GM12891 (cell line): ENCODE measurements at regions not wholly inside any gene's neighbourhood (a gene's known extent, or its start where the extent isn't known, plus 50 kb on each side); places are given as distances from the start of the nearest gene placed in this dataset.

Experiments used
- POLR2A ChIP-seq: IDR thresholded peaks from 2 replicates; pipeline ENCODE4 v1.6.1; 2011; ENCODE audit warnings: low read depth, low read length, control low read depth
- POLR2AphosphoS5 ChIP-seq: IDR thresholded peaks from 2 replicates; pipeline ENCODE4 v1.6.1; 2011; ENCODE audit warnings: low read depth, low read length, control low read depth
- POU2F2 ChIP-seq: IDR thresholded peaks from 2 replicates; pipeline ENCODE4 v1.6.1; 2011; ENCODE audit warnings: low read depth, mild to moderate bottlenecking, control low read depth, low read length, moderate library complexity
- TAF1 ChIP-seq: IDR thresholded peaks from 2 replicates; pipeline ENCODE4 v1.6.1; 2011; ENCODE audit warnings: low read depth, low read length, control low read depth

DNA sequence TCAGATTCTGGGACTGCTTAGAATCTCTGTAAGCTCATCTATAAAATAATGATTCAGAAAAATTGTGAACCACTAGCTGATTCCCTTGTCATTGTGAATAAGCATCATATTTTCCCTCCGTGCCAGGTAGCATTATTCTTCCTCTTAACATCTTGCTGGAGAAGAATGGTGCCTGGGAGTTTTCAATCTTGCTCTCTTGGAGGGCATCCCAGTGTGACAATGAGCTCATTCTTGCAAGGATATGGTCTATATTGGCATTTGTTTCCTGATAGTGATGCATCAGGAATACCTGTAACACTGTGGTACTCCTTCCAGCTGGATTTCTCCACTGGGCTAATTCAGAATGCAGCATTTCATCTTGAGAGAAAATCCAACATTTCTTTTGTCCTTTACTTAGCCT, 126.4 kb upstream of the ITGB1 start:
- TF ChIP-seq POLR2A (no peak), POLR2AphosphoS5 (no peak), TAF1 (no peak), POU2F2 (no peak)
